AG08396 (cell line): ENCODE measurements at regions not wholly inside any gene's neighbourhood (a gene's known extent, or its start where the extent isn't known, plus 50 kb on each side); places are given as distances from the start of the nearest gene placed in this dataset.
"Not testable (repeated sequence)": the region's sequence is repeated elsewhere in the genome, so short reads cannot be mapped to it uniquely, and the experiment has no call there.

Experiments
- DNase-seq: peaks from one replicate; pipeline ENCODE4 v3.0.0; 2012; ENCODE audit warnings: low spot score, mixed read lengths

- DNase-seq: no peak
Observed at GRCh38 chr16:52309446-52310416, 237.2 kb downstream of the TOX3 start.

- no peak for DNase-seq
Observed at GRCh38 chr16:52308051-52308450, 238.9 kb downstream of the TOX3 start.

- no peak for DNase-seq
Observed at GRCh38 chr16:52301026-52301425, 245.9 kb downstream of the TOX3 start.

- DNase-seq: no peak
Observed at GRCh38 chr16:52298769-52299168, 248.2 kb downstream of the TOX3 start.

GRCh38 chr16:52296706-52297315 is 250.1 kb downstream of the TOX3 start:
- DNase-seq: not testable (repeated sequence)

GRCh38 chr16:52296076-52296475 is 250.9 kb downstream of the TOX3 start:
- no peak for DNase-seq

- DNase-seq: no peak
Observed at GRCh38 chr16:52294660-52295059, 252.3 kb downstream of the TOX3 start.

GRCh38 chr16:52293204-52293603 is 253.7 kb downstream of the TOX3 start:
- no peak for DNase-seq

- no peak for DNase-seq
Observed at GRCh38 chr16:52283584-52284375, 263.2 kb downstream of the TOX3 start.

GRCh38 chr16:52283018-52283417 is 263.9 kb downstream of the TOX3 start:
- DNase-seq: no peak

- no peak for DNase-seq
Observed at GRCh38 chr16:52280086-52280485, 266.9 kb downstream of the TOX3 start.

- DNase-seq: no peak
Observed at GRCh38 chr16:52271088-52271750, 275.7 kb downstream of the TOX3 start.

GRCh38 chr16:52265446-52265861 is 281.5 kb downstream of the TOX3 start:
- DNase-seq: no peak

- DNase-seq: no peak
Observed at GRCh38 chr16:52257534-52257933, 289.4 kb downstream of the TOX3 start.

- no peak for DNase-seq
Observed at GRCh38 chr16:52256310-52257078, 290.4 kb downstream of the TOX3 start.

GRCh38 chr16:52254746-52255145 is 292.2 kb downstream of the TOX3 start:
- no peak for DNase-seq

GRCh38 chr16:52252680-52253079 is 294.3 kb downstream of the TOX3 start:
- no peak for DNase-seq

- no peak for DNase-seq
Observed at GRCh38 chr16:52251495-52251894, 295.4 kb downstream of the TOX3 start.

GRCh38 chr16:52247737-52248136 is 299.2 kb downstream of the TOX3 start:
- DNase-seq: no peak

GRCh38 chr16:52238710-52239109 is 308.2 kb downstream of the TOX3 start:
- DNase-seq: no peak

- DNase-seq: no peak
Observed at GRCh38 chr16:52237823-52238222, 309.1 kb downstream of the TOX3 start.
